Mesenchymal stem cell (in vitro differentiated cells and primary cell): ENCODE measurements at regions not wholly inside any gene's neighbourhood (a gene's known extent, or its start where the extent isn't known, plus 50 kb on each side); places are given as distances from the start of the nearest gene placed in this dataset.
A peak's percentile ranks its signal among the peaks of the same experiment; 100 is the strongest.

Experiments used
- DNase-seq: peaks from one replicate; pipeline ENCODE4 v3.0.0-alpha.2; 2013
- H2AFZ ChIP-seq: one replicate; pipeline ENCODE4 v1.6.1; 2013; ENCODE audit warnings: low read depth, mild to moderate bottlenecking, control low read depth, inconsistent platforms, low read length, moderate library complexity
- H2AK5ac ChIP-seq: 2 replicates; pipeline ENCODE4 v1.6.1; 2013; ENCODE audit warnings: low read length, moderate library complexity, mild to moderate bottlenecking, inconsistent platforms; ENCODE audit not compliant: severe bottlenecking
- H2BK120ac ChIP-seq: one replicate; pipeline ENCODE4 v1.6.1; 2013; ENCODE audit warnings: low read depth, mild to moderate bottlenecking, inconsistent platforms, low read length, moderate library complexity
- H2BK12ac ChIP-seq, 2 experiments: one replicate each; pipeline ENCODE4 v1.6.1; 2013; ENCODE audit warnings: inconsistent platforms in 2 of 2, low read length in 2 of 2, mild to moderate bottlenecking in 2 of 2, moderate library complexity in 2 of 2, control low read depth in 1 of 2
- H2BK15ac ChIP-seq: one replicate; pipeline ENCODE4 v1.6.1; 2013; ENCODE audit warnings: mild to moderate bottlenecking, low read depth, inconsistent platforms; ENCODE audit not compliant: poor library complexity, severe bottlenecking
- H2BK5ac ChIP-seq: 2 replicates; pipeline ENCODE4 v1.6.1; 2013; ENCODE audit warnings: low read depth, mild to moderate bottlenecking, low read length, control low read depth, inconsistent platforms; ENCODE audit not compliant: poor library complexity, severe bottlenecking
- H3K14ac ChIP-seq, 2 experiments: one replicate each; pipeline ENCODE4 v1.6.1; 2013; ENCODE audit warnings: inconsistent platforms in 2 of 2, low read length in 2 of 2, control low read depth in 1 of 2, mild to moderate bottlenecking in 1 of 2, moderate library complexity in 1 of 2
- H3K18ac ChIP-seq, 2 experiments: one replicate each; pipeline ENCODE4 v1.6.1; 2013; ENCODE audit warnings: inconsistent platforms in 2 of 2, low read length in 2 of 2, control low read depth in 1 of 2, low read depth in 1 of 2, mild to moderate bottlenecking in 1 of 2
- H3K23ac ChIP-seq, 2 experiments: one replicate each; pipeline ENCODE4 v1.6.1; 2013; ENCODE audit warnings: inconsistent platforms in 2 of 2, low read length in 2 of 2, mild to moderate bottlenecking in 2 of 2, moderate library complexity in 2 of 2, control low read depth in 1 of 2
- H3K27ac ChIP-seq: 2 replicates; pipeline ENCODE4 v1.5.1; 2013; ENCODE audit warnings: mild to moderate bottlenecking, moderate library complexity, low read length, control low read depth, inconsistent platforms; ENCODE audit not compliant: poor library complexity, severe bottlenecking
- H3K27me3 ChIP-seq, 2 experiments: 2 replicates each; pipeline versions ENCODE4 v1.6.1 to v1.7.0; 2013; ENCODE audit warnings: low read length in 2 of 2, mild to moderate bottlenecking in 2 of 2, moderate library complexity in 2 of 2, control low read depth in 1 of 2, inconsistent platforms in 1 of 2; ENCODE audit not compliant: control insufficient read depth in 1 of 2, insufficient read depth in 1 of 2
- H3K36me3 ChIP-seq, 2 experiments: 2 replicates each; pipeline versions ENCODE4 v1.6.1 to v1.7.0; 2013; ENCODE audit warnings: low read length in 2 of 2, control low read depth in 1 of 2, inconsistent platforms in 1 of 2, low read depth in 1 of 2, mild to moderate bottlenecking in 1 of 2; ENCODE audit not compliant: insufficient read depth in 2 of 2, control insufficient read depth in 1 of 2
- H3K4ac ChIP-seq, 2 experiments: one replicate each; pipeline ENCODE4 v1.6.1; 2013; ENCODE audit warnings: inconsistent platforms in 2 of 2, low read length in 2 of 2, mild to moderate bottlenecking in 2 of 2, moderate library complexity in 2 of 2, control low read depth in 1 of 2, low read depth in 1 of 2
- H3K4me1 ChIP-seq: 2 replicates; pipeline ENCODE4 v1.6.1; 2013; ENCODE audit warnings: low read depth, low read length, control low read depth; ENCODE audit not compliant: control insufficient read depth, insufficient read depth
- H3K4me2 ChIP-seq: 2 replicates; pipeline ENCODE4 v1.6.1; 2013; ENCODE audit warnings: low read length, mild to moderate bottlenecking, inconsistent platforms; ENCODE audit not compliant: poor library complexity, severe bottlenecking
- H3K4me3 ChIP-seq, 2 experiments: 2 replicates each; pipeline versions ENCODE4 v1.5.1 to v1.7.0; 2013; ENCODE audit warnings: low read length in 2 of 2, mild to moderate bottlenecking in 2 of 2, control low read depth in 1 of 2, low read depth in 1 of 2; ENCODE audit not compliant: insufficient read depth in 1 of 2
- H3K79me1 ChIP-seq: replicated peaks from 2 replicates; pipeline ENCODE4 v1.6.1; 2013; ENCODE audit warnings: mild to moderate bottlenecking, control low read depth, low read length, inconsistent platforms; ENCODE audit not compliant: poor library complexity, severe bottlenecking
- H3K9ac ChIP-seq: 2 replicates; pipeline ENCODE4 v1.7.0; 2013; ENCODE audit warnings: mild to moderate bottlenecking, low read length, moderate library complexity
- H3K9me3 ChIP-seq: 2 replicates; pipeline ENCODE4 v1.7.0; 2013; ENCODE audit warnings: mild to moderate bottlenecking, low read length; ENCODE audit not compliant: control insufficient read depth
- H4K8ac ChIP-seq: one replicate; pipeline ENCODE4 v1.6.1; 2013; ENCODE audit warnings: inconsistent platforms, mild to moderate bottlenecking, low read length, moderate library complexity
- H4K91ac ChIP-seq: one replicate; pipeline ENCODE4 v1.6.1; 2013; ENCODE audit warnings: mild to moderate bottlenecking, low read length, inconsistent platforms
- WGBS: methylation state at CpG from one replicate; pipeline ENCODE4 v1.1.7; 2013; ENCODE audit warnings: mixed read lengths; 5-methylcytosine and 5-hydroxymethylcytosine counted together

GRCh38 chr12:123097561-123098084 is 53.3 kb downstream of the PITPNM2 start:
- Histone ChIP-seq H3K4me1 (peaks cover 19% of the 10 kb centered on the region), H2BK5ac (no peak overlapping the region), H3K4me3 (no peak overlapping the region), H2BK15ac (no peak overlapping the region), H2BK12ac (peak overlapping the region in 1 of 2 experiments; percentile 7), H3K4me2 (no peak overlapping the region), H4K91ac (no peak overlapping the region), H2AK5ac (no peak overlapping the region), H3K79me1 (peaks cover 14% of the 10 kb centered on the region), H3K18ac (peak overlapping the region in 1 of 2 experiments; percentile 21), H3K27me3 (no peaks in the 10 kb centered on the region), H3K36me3 (peaks cover 3 to 4% of the 10 kb centered on the region in 2 experiments), H3K9me3 (no peaks in the 10 kb centered on the region), H3K14ac (no peak overlapping the region), H3K9ac (no peak overlapping the region), H2BK120ac (no peak overlapping the region), H3K27ac (no peak overlapping the region), H2AFZ (no peak overlapping the region), H3K4ac (no peak overlapping the region), H4K8ac (no peak overlapping the region), H3K23ac (no peak overlapping the region)
- WGBS: 76% methylated on average over 12 of the region's 12 CpGs
- peak; percentile 86 for DNase-seq

GRCh38 chr12:123096741-123097140 is 54.1 kb downstream of the PITPNM2 start:
- no peak overlapping the region for H3K4ac ChIP-seq
- H3K9me3 ChIP-seq: peaks cover under 1% of the 10 kb centered on the region
- no peak overlapping the region for H3K14ac ChIP-seq
- no peak overlapping the region for H2AK5ac ChIP-seq
- H2BK12ac ChIP-seq: no peak overlapping the region
- H3K36me3 ChIP-seq: peaks cover 0 to 4% of the 10 kb centered on the region in 2 experiments
- no peak overlapping the region for H3K4me3 ChIP-seq
- H2BK15ac ChIP-seq: peak overlapping the region; percentile 2
- DNase-seq: no peak
- no peak overlapping the region for H3K27ac ChIP-seq
- no peaks in the 10 kb centered on the region for H3K27me3 ChIP-seq
- H4K91ac ChIP-seq: no peak overlapping the region
- peaks cover 14% of the 10 kb centered on the region for H3K79me1 ChIP-seq
- peak overlapping the region; percentile 43 for H4K8ac ChIP-seq
- H3K18ac ChIP-seq: peak overlapping the region in 1 of 2 experiments; percentile 37
- H2AFZ ChIP-seq: no peak overlapping the region
- H3K4me2 ChIP-seq: no peak overlapping the region
- 92% methylated on average over 5 of the region's 5 CpGs for WGBS
- H3K9ac ChIP-seq: no peak overlapping the region
- no peak overlapping the region for H3K23ac ChIP-seq
- no peak overlapping the region for H2BK120ac ChIP-seq
- H3K4me1 ChIP-seq: peaks cover 17% of the 10 kb centered on the region
- H2BK5ac ChIP-seq: no peak overlapping the region

- 94% methylated on average over 8 of the region's 8 CpGs for WGBS
Observed at GRCh38 chr12:123096182-123096581, 54.7 kb downstream of the PITPNM2 start.

GRCh38 chr12:123095078-123095881 is 55.6 kb downstream of the PITPNM2 start:
- Histone ChIP-seq H2AFZ (no peak overlapping the region), H3K4me2 (no peak overlapping the region), H4K8ac (peak overlapping the region; percentile 35), H3K4me1 (peaks cover 17% of the 10 kb centered on the region), H4K91ac (no peak overlapping the region), H3K9me3 (peaks cover 14% of the 10 kb centered on the region), H3K4me3 (peak overlapping the region in 1 of 2 experiments; percentile 20), H3K14ac (no peak overlapping the region), H3K27ac (no peak overlapping the region), H3K4ac (peak overlapping the region; percentile 21 to 46), H2BK15ac (no peak overlapping the region), H3K27me3 (no peaks in the 10 kb centered on the region), H3K23ac (no peak overlapping the region), H3K18ac (peak overlapping the region; percentile 28 to 66), H3K36me3 (peaks cover 0 to 4% of the 10 kb centered on the region in 2 experiments), H2BK5ac (no peak overlapping the region), H2BK120ac (no peak overlapping the region), H2AK5ac (no peak overlapping the region), H3K9ac (peak overlapping the region; percentile 10), H2BK12ac (peak overlapping the region in 1 of 2 experiments; percentile 68), H3K79me1 (peaks cover 14% of the 10 kb centered on the region)
- WGBS: 91% methylated on average over 25 of the region's 25 CpGs
- no peak for DNase-seq

More at GRCh38 chr12:123096182-123096581, 54.7 kb downstream of the PITPNM2 start:
- no peak overlapping the region for H2AK5ac ChIP-seq
- peaks cover 17% of the 10 kb centered on the region for H3K4me1 ChIP-seq
- no peak overlapping the region for H3K4me3 ChIP-seq
- no peak overlapping the region for H4K8ac ChIP-seq
- no peak overlapping the region for H3K4me2 ChIP-seq
- no peak overlapping the region for H2BK15ac ChIP-seq
- no peak overlapping the region for H3K9ac ChIP-seq
- no peaks in the 10 kb centered on the region for H3K27me3 ChIP-seq
- no peak overlapping the region for H3K23ac ChIP-seq
- H3K4ac ChIP-seq: no peak overlapping the region
- H4K91ac ChIP-seq: no peak overlapping the region
- peaks cover 0 to 4% of the 10 kb centered on the region in 2 experiments for H3K36me3 ChIP-seq
- peak overlapping the region in 1 of 2 experiments; percentile 48 for H2BK12ac ChIP-seq
- no peak overlapping the region for H2BK120ac ChIP-seq
- no peak for DNase-seq
- H3K9me3 ChIP-seq: peaks cover 5% of the 10 kb centered on the region
- H3K18ac ChIP-seq: peak overlapping the region; percentile 37 to 66
- H3K79me1 ChIP-seq: peaks cover 14% of the 10 kb centered on the region
- no peak overlapping the region for H2BK5ac ChIP-seq
- H2AFZ ChIP-seq: no peak overlapping the region
- H3K27ac ChIP-seq: no peak overlapping the region
- H3K14ac ChIP-seq: no peak overlapping the region
